ENCODE measurements at regions not wholly inside any gene's neighbourhood (a gene's known extent, or its start where the extent isn't known, plus 50 kb on each side); places are given as distances from the start of the nearest gene placed in this dataset.
"Not testable (repeated sequence)": the region's sequence is repeated elsewhere in the genome, so short reads cannot be mapped to it uniquely, and the experiment has no call there.

- Histone ChIP-seq H3K36me3 (replicated peaks in 1 of 2; ENCODE audit: control extremely low read depth in 1 of 2, control insufficient read depth in 1 of 2, extremely low read depth in 1 of 2, insufficient read depth in 2 of 2, low read length in 1 of 2) (no peaks in the 10 kb centered on the region), H3K4me3 (ENCODE audit: control extremely low read depth in 1 of 5, extremely low read depth in 1 of 5, insufficient read depth in 1 of 5, low read depth in 2 of 5, low read length in 4 of 5) (no peak overlapping the region), H3K9ac (ENCODE audit: low read length) (no peak overlapping the region), H3K4me1 (ENCODE audit: control insufficient read depth in 2 of 2, insufficient read depth in 2 of 2, low read length in 2 of 2) (no peaks in the 10 kb centered on the region), H3K4me2 (replicated peaks; ENCODE audit: low read depth, low read length, poor library complexity, severe bottlenecking) (no peak overlapping the region), H4K20me1 (ENCODE audit: control insufficient read depth, insufficient read depth, low read length, poor library complexity, severe bottlenecking) (no peaks in the 10 kb centered on the region), H3K27me3 (replicated peaks in 1 of 4; ENCODE audit: control extremely low read depth in 1 of 4, control insufficient read depth in 3 of 4, insufficient read depth in 4 of 4, low read length in 3 of 4) (no peaks in the 10 kb centered on the region), H2AFZ (ENCODE audit: insufficient read depth, low read depth, low read length, poor library complexity, severe bottlenecking) (no peak overlapping the region), H3K79me2 (ENCODE audit: control insufficient read depth, insufficient read depth, low read length) (no peaks in the 10 kb centered on the region), H3K9me3 (ENCODE audit: control extremely low read depth in 1 of 3, control insufficient read depth in 2 of 3, insufficient read depth in 1 of 3, low read length in 2 of 3) (peaks cover 5 to 16% (median 11%) of the 10 kb centered on the region in 3 donors), H3K27ac (ENCODE audit: low read length in 2 of 2) (no peak overlapping the region)
- DNase-seq (no peak), ATAC-seq (ENCODE audit: low read depth) (no peak)
- no peak overlapping the region for H3K4me3 Mint-ChIP-seq
- H3K4me1 Mint-ChIP-seq = no peaks in the 10 kb centered on the region
- WGBS (ENCODE audit: insufficient coverage) = 89% methylated on average over 4 of the region's 4 CpGs
- H3K27me3 Mint-ChIP-seq = no peaks in the 10 kb centered on the region
- H3K9me3 Mint-ChIP-seq (ENCODE audit: insufficient read depth) = peaks cover 20% of the 10 kb centered on the region
- POLR2A ChIA-PET = no interaction called here
- intact Hi-C loops (cut with micrococcal nuclease) = no loop called here
- TF ChIP-seq EZH2 (IDR thresholded peaks at IDR 0.05; ENCODE audit: borderline replicate concordance, insufficient read depth, low read depth, low read length, poor library complexity, severe bottlenecking) = no peak
- no peak for TF ChIP-seq CTCF (IDR thresholded peaks at IDR 0.05)
- no peak overlapping the region for H3K27ac Mint-ChIP-seq
- CTCF ChIA-PET = no interaction called here
Observed at GRCh38 chr21:34284666-34285065, 79.1 kb upstream of the KCNE2 start.

GRCh38 chr21:34288042-34288441, 75.8 kb upstream of the KCNE2 start:
- H3K27me3 ChIP-seq (replicated peaks in 1 of 4; ENCODE audit: control extremely low read depth in 1 of 4, control insufficient read depth in 3 of 4, insufficient read depth in 4 of 4, low read length in 3 of 4); H3K36me3 ChIP-seq (replicated peaks in 1 of 2; ENCODE audit: control extremely low read depth in 1 of 2, control insufficient read depth in 1 of 2, extremely low read depth in 1 of 2, insufficient read depth in 2 of 2, low read length in 1 of 2); ATAC-seq (ENCODE audit: low read depth); H3K4me1 ChIP-seq (ENCODE audit: control insufficient read depth in 2 of 2, insufficient read depth in 2 of 2, low read length in 2 of 2); intact Hi-C loops (cut with micrococcal nuclease); H3K27me3 Mint-ChIP-seq; H3K4me1 Mint-ChIP-seq; H2AFZ ChIP-seq (ENCODE audit: insufficient read depth, low read depth, low read length, poor library complexity, severe bottlenecking); POLR2A ChIA-PET; H4K20me1 ChIP-seq (ENCODE audit: control insufficient read depth, insufficient read depth, low read length, poor library complexity, severe bottlenecking); H3K4me3 Mint-ChIP-seq; H3K27ac Mint-ChIP-seq; DNase-seq; H3K79me2 ChIP-seq (ENCODE audit: control insufficient read depth, insufficient read depth, low read length); H3K4me2 ChIP-seq (replicated peaks; ENCODE audit: low read depth, low read length, poor library complexity, severe bottlenecking); H3K27ac ChIP-seq (ENCODE audit: low read length in 2 of 2); H3K9ac ChIP-seq (ENCODE audit: low read length); CTCF ChIA-PET; H3K4me3 ChIP-seq (ENCODE audit: control extremely low read depth in 1 of 5, extremely low read depth in 1 of 5, insufficient read depth in 1 of 5, low read depth in 2 of 5, low read length in 4 of 5): not testable (repeated sequence)
- peaks cover 20% of the 10 kb centered on the region for H3K9me3 Mint-ChIP-seq (ENCODE audit: insufficient read depth)
- peaks cover 6 to 16% (median 11%) of the 10 kb centered on the region in 3 donors for H3K9me3 ChIP-seq (ENCODE audit: control extremely low read depth in 1 of 3, control insufficient read depth in 2 of 3, insufficient read depth in 1 of 3, low read length in 2 of 3)

Data from B cell (primary cell).